ENCODE measurements at regions not wholly inside any gene's neighbourhood (a gene's known extent, or its start where the extent isn't known, plus 50 kb on each side); places are given as distances from the start of the nearest gene placed in this dataset.

DNA sequence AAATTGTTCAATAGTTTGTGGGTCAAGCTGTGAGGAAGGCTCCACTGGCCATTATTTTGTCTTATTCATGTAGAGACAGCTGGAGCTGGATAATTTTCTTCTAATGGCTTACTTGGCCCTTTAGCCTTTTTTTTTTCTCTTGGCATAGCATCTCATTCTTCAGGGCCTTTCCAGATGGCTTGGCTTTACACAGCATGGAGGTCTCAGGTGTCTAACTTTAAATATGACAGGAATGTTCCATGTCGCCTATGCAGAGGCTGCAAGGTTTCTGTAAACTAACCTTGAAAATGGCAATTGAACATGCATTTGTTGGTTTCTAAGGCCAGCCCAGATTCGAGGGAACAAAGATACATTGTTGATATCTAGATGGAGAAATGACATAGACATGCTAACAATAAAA, 247.9 kb upstream of the CNTN5 start:
- H3K27me3 ChIP-seq, result no peaks in the 10 kb centered on the region
- no peaks in the 10 kb centered on the region for H3K9me3 ChIP-seq
- intact Hi-C loops (cut with DNase I), result no loop called here

DNA sequence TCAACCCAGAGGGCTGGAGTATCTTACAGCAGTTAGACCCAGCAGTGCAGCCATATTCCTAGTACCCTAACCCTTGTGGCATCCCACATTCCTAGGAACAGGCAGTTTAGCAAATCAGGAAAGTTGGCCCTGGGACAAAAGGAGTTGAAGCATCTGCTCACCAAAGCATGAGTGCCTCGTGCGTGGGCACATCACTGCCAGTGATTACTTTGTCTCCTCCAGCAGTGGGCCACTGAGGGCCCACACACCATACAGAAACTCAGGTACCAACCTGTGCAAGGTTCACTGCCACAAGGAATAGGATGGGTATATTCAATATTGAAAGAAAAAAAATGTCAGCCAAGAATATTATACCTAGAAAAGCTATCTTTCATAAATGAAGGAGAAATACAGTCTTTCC, 227.5 kb upstream of the CNTN5 start:
- H3K27ac ChIP-seq, result no peak overlapping the region
- intact Hi-C loops (cut with DNase I), result no loop called here
- no peak for TF ChIP-seq POLR2A (IDR thresholded peaks at IDR 0.05)
- TF ChIP-seq, protein P1, sequence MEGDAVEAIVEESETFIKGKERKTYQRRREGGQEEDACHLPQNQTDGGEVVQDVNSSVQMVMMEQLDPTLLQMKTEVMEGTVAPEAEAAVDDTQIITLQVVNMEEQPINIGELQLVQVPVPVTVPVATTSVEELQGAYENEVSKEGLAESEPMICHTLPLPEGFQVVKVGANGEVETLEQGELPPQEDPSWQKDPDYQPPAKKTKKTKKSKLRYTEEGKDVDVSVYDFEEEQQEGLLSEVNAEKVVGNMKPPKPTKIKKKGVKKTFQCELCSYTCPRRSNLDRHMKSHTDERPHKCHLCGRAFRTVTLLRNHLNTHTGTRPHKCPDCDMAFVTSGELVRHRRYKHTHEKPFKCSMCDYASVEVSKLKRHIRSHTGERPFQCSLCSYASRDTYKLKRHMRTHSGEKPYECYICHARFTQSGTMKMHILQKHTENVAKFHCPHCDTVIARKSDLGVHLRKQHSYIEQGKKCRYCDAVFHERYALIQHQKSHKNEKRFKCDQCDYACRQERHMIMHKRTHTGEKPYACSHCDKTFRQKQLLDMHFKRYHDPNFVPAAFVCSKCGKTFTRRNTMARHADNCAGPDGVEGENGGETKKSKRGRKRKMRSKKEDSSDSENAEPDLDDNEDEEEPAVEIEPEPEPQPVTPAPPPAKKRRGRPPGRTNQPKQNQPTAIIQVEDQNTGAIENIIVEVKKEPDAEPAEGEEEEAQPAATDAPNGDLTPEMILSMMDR (IDR thresholded peaks at IDR 0.05), result no peak
- H3K36me3 ChIP-seq, result no peaks in the 10 kb centered on the region
- no peak for DNase-seq
- 93 to 100% methylated on average over 1 to 2 of the region's 2 CpGs for WGBS, 2 donors
- peaks cover 0 to 12% (median 7%) of the 10 kb centered on the region in 3 donors for H3K9me3 ChIP-seq
- H3K27me3 ChIP-seq, result no peaks in the 10 kb centered on the region
- H3K4me1 ChIP-seq, result no peaks in the 10 kb centered on the region
- no peak overlapping the region for H3K4me3 ChIP-seq

More for the DNA sequence above, 247.9 kb upstream of the CNTN5 start:
- no peak for TF ChIP-seq POLR2A (IDR thresholded peaks at IDR 0.05)
- TF ChIP-seq, protein P1 (IDR thresholded peaks at IDR 0.05), result no peak
- Histone ChIP-seq H3K27ac (no peak overlapping the region), H3K4me3 (no peak overlapping the region), H3K4me1 (no peaks in the 10 kb centered on the region), H3K36me3 (no peaks in the 10 kb centered on the region)
- DNase-seq, result no peak
- WGBS, 2 donors, result 55 to 56% methylated on average over 2 of the region's 2 CpGs

GRCh38 chr11:98798333-98798732, 222.4 kb upstream of the CNTN5 start:
- Histone ChIP-seq H3K36me3 (no peaks in the 10 kb centered on the region), H3K27ac (no peak overlapping the region), H3K4me1 (no peaks in the 10 kb centered on the region), H3K27me3 (no peaks in the 10 kb centered on the region), H3K9me3 (peaks cover 0 to 10% (median 2%) of the 10 kb centered on the region in 3 donors), H3K4me3 (no peak overlapping the region)
- DNase-seq, result no peak
- no peak for TF ChIP-seq POLR2A (IDR thresholded peaks at IDR 0.05)
- TF ChIP-seq, protein P1 (IDR thresholded peaks at IDR 0.05), result no peak
- intact Hi-C loops (cut with DNase I), result no loop called here

- Histone ChIP-seq H3K4me1 (no peaks in the 10 kb centered on the region), H3K36me3 (no peaks in the 10 kb centered on the region), H3K27me3 (no peaks in the 10 kb centered on the region), H3K27ac (no peak overlapping the region), H3K9me3 (peaks cover 0 to 5% (median 0%) of the 10 kb centered on the region in 3 donors), H3K4me3 (no peak overlapping the region)
- intact Hi-C loops (cut with DNase I), result no loop called here
- DNase-seq, result no peak
- 69 to 71% methylated on average over 4 of the region's 4 CpGs for WGBS, 2 donors
- TF ChIP-seq POLR2A (IDR thresholded peaks at IDR 0.05), result no peak
- TF ChIP-seq, protein P1 (IDR thresholded peaks at IDR 0.05), result no peak
These were observed 220.1 kb upstream of the CNTN5 start for GRCh38 chr11:98800696-98801095.

DNA sequence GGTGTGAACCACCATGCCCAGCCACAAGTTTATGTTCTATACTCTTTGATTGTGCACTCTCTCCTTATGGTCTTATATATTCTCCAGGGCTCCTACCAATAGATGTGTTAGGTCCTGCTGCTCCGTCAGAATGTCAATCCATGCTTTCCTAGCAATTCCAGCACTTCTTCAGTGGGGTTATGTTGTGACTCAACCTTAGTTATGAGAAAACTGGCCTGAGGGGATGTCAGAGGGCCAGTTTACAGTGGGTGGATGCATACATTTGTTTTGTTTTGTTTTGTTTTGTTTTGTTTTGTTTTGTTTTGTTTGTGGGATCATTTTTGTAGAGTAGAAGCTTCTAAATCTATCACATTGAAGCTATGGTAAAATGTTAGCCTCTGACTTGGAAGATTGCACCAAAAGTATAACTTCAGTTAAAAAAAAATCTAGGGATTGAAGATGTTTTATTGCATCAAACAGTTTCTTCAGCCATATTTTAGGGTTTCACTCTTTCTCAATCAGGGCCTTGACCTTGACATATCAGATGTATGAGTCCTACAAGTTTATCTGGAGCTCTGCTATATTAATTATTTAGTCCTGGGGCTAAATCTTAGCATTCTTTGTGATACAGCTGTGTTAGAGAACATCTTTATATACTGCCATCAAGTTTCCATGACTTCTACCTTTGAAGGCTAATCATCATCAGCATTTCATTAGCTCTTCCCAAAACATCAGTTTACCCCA, 191.6 kb upstream of the CNTN5 start:
- intact Hi-C loops (cut with DNase I), result no loop called here
- Histone ChIP-seq H3K4me1 (no peaks in the 10 kb centered on the region), H3K4me3 (no peak overlapping the region), H3K27ac (no peak overlapping the region), H3K36me3 (no peaks in the 10 kb centered on the region), H3K9me3 (no peaks in the 10 kb centered on the region), H3K27me3 (no peaks in the 10 kb centered on the region)
- TF ChIP-seq, protein P1 (IDR thresholded peaks at IDR 0.05), result no peak
- no peak for TF ChIP-seq POLR2A (IDR thresholded peaks at IDR 0.05)
- no peak for DNase-seq
- WGBS, 2 donors, result 50 to 57% methylated on average over 1 of the region's 1 CpG

Data from esophagus squamous epithelium (tissue), 5 donors.